ENCODE measurements at regions not wholly inside any gene's neighbourhood (a gene's known extent, or its start where the extent isn't known, plus 50 kb on each side); places are given as distances from the start of the nearest gene placed in this dataset.

DNA sequence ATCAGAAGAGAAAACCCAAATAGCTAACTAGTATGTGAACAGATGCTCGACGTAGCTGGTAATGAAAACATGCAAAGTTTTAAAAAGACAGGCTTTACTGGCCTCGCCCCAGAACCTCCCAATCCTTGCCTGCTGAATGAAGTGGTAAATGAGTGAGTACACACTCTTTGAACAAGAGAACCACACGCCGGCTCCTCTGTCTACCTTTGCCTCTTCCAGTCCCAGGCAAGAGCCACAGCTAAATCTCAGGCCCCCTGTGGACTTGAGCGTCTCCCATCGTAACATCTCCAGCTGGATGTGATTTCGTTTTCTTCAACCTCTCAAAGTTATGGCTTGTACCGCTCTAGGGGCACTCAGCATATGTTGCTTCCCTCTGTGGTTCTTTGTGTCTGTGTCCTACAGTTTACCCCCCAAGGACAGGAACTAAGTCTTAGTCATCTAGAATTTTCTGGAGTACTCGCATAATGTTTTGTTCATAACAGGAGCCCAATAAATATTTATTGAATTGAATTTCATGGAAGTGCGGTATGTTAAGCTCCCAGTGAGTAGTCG, 153.2 kb upstream of the TAB2 start:
- Mint-ChIP-seq H3K9me3 (no peaks in the 10 kb centered on the region), H3K36me3 (no peaks in the 10 kb centered on the region), H3K27ac (no peak overlapping the region), H3K4me3 (no peak overlapping the region), H3K27me3 (ENCODE audit: low read depth) (peaks cover 5% of the 10 kb centered on the region), H3K4me1 (peaks cover 14% of the 10 kb centered on the region)
- DNase-seq (ENCODE audit: low spot score in 2 of 2, unreplicated experiment in 2 of 2), result no peak
- TF ChIP-seq, protein P1, sequence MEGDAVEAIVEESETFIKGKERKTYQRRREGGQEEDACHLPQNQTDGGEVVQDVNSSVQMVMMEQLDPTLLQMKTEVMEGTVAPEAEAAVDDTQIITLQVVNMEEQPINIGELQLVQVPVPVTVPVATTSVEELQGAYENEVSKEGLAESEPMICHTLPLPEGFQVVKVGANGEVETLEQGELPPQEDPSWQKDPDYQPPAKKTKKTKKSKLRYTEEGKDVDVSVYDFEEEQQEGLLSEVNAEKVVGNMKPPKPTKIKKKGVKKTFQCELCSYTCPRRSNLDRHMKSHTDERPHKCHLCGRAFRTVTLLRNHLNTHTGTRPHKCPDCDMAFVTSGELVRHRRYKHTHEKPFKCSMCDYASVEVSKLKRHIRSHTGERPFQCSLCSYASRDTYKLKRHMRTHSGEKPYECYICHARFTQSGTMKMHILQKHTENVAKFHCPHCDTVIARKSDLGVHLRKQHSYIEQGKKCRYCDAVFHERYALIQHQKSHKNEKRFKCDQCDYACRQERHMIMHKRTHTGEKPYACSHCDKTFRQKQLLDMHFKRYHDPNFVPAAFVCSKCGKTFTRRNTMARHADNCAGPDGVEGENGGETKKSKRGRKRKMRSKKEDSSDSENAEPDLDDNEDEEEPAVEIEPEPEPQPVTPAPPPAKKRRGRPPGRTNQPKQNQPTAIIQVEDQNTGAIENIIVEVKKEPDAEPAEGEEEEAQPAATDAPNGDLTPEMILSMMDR (IDR thresholded peaks at IDR 0.05; ENCODE audit: unreplicated experiment), result no peak

DNA sequence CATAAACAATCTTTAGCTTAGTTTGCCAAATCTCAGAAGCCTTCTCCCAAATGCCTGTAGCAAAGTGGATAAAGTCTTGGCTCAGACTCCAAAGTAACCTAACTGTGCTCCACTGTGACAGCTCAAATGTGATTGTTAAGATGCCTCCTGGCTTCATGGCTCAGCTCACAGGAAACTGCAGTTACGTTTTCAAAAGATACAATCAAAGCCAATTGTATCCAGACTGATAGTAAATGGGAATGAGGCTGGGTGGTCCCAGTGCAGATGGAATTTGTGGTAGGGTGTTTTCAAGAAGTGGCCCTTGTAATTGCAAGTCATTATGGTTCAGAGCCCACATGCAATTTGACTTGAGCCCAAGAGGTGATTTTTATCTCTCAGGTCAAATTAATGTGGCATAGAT, 151.2 kb upstream of the TAB2 start:
- Mint-ChIP-seq H3K4me3 (no peak overlapping the region), H3K27ac (no peak overlapping the region), H3K4me1 (peaks cover 19% of the 10 kb centered on the region), H3K9me3 (no peaks in the 10 kb centered on the region), H3K36me3 (no peaks in the 10 kb centered on the region), H3K27me3 (ENCODE audit: low read depth) (peaks cover 7% of the 10 kb centered on the region)
- TF ChIP-seq, protein P1 (IDR thresholded peaks at IDR 0.05; ENCODE audit: unreplicated experiment), result no peak
- no peak for DNase-seq (ENCODE audit: low spot score in 2 of 2, unreplicated experiment in 2 of 2)

DNA sequence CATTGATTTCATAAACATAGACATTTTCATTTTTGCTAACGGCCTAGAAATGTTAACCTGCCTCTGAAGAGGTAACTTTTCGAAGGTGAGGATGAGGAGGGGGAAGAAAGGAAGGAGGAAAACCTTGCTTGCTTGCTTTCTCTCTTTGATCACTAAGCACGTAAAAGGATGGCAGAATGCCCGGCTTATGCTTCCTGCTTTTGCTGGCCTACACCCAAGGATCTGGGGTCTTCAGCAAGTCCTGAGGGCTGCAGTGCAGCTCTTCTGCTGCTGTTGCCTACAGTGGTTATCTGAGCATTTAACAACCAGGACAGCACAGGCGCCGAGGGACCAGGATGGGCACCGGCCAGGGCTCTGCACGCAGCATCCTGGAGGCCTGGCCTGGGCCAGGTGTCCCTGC, 150.8 kb upstream of the TAB2 start:
- TF ChIP-seq, protein P1 (IDR thresholded peaks at IDR 0.05; ENCODE audit: unreplicated experiment), result no peak
- H3K4me1 Mint-ChIP-seq, result peaks cover 19% of the 10 kb centered on the region
- H3K27me3 Mint-ChIP-seq (ENCODE audit: low read depth), result peaks cover 7% of the 10 kb centered on the region
- no peak overlapping the region for H3K27ac Mint-ChIP-seq
- H3K36me3 Mint-ChIP-seq, result no peaks in the 10 kb centered on the region
- DNase-seq (ENCODE audit: low spot score in 2 of 2, unreplicated experiment in 2 of 2), result no peak
- no peaks in the 10 kb centered on the region for H3K9me3 Mint-ChIP-seq
- H3K4me3 Mint-ChIP-seq, result no peak overlapping the region

DNA sequence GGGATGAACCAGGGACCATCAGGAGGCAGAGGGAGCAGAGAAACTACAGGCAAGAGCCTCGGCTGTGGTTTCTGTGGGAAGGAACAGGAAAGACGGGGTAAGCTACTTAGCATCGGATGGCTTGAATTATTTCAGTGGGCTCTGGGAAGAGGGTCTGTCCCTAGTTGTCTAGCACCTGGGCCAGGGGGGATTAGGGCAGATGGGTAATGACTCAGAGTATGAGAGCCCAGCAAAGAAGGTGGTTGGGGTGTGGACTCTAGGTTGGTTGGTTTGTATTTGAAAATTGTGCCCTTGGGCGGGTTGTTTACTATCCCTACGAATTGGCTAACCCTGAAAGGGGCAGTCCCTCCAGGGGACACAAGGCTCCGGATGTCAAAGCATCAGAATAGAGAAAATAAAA, 148.5 kb upstream of the TAB2 start:
- no peak overlapping the region for H3K4me3 Mint-ChIP-seq
- no peak for DNase-seq (ENCODE audit: low spot score in 2 of 2, unreplicated experiment in 2 of 2)
- no peak overlapping the region for H3K27ac Mint-ChIP-seq
- peaks cover 19% of the 10 kb centered on the region for H3K4me1 Mint-ChIP-seq
- peaks cover 12% of the 10 kb centered on the region for H3K27me3 Mint-ChIP-seq (ENCODE audit: low read depth)
- no peaks in the 10 kb centered on the region for H3K36me3 Mint-ChIP-seq
- no peaks in the 10 kb centered on the region for H3K9me3 Mint-ChIP-seq
- TF ChIP-seq, protein P1 (IDR thresholded peaks at IDR 0.05; ENCODE audit: unreplicated experiment), result no peak

DNA sequence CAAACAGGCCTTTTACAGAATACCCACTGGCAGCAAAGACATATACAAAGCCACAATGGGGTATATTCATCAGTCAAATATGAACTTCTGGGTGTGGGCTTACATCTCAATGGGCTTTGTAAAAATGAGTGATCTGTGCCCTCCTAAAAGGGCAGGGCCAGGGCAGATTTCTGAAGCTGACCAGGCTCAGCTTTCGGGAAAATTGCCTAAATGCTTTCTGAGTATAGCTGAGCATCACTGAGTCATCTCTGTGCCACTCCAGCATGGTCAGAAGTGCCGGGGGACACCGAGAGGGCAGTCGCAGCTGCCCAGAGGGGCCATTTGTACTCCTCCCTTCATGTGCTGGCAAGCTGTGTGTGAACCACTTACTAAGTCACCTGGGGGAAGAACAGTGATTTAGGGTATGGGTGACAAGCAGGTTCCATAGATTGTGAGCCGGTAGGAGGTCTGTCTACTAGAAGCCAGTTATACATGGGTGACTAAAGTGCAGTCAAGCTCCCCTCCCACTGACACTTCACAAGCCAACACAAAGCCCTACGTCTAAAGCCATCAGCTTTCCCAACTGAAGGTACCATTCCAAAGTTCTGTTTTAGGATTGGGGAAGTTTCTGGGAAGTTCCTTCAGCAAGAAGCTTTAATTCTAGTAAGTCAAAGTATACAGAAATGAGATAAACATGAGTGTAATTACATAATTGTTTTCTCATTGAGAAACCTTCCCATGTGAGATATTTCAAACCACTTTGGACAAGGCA, 147.6 kb upstream of the TAB2 start:
- H3K27me3 Mint-ChIP-seq (ENCODE audit: low read depth), result peaks cover 15% of the 10 kb centered on the region
- TF ChIP-seq, protein P1 (IDR thresholded peaks at IDR 0.05; ENCODE audit: unreplicated experiment), result no peak
- H3K4me1 Mint-ChIP-seq, result peaks cover 19% of the 10 kb centered on the region
- no peak overlapping the region for H3K27ac Mint-ChIP-seq
- no peak overlapping the region for H3K4me3 Mint-ChIP-seq
- H3K36me3 Mint-ChIP-seq, result no peaks in the 10 kb centered on the region
- no peak for DNase-seq (ENCODE audit: low spot score in 2 of 2, unreplicated experiment in 2 of 2)
- H3K9me3 Mint-ChIP-seq, result no peaks in the 10 kb centered on the region
